ENCODE measurements at regions not wholly inside any gene's neighbourhood (a gene's known extent, or its start where the extent isn't known, plus 50 kb on each side); places are given as distances from the start of the nearest gene placed in this dataset.
"Not testable (repeated sequence)": the region's sequence is repeated elsewhere in the genome, so short reads cannot be mapped to it uniquely, and the experiment has no call there.

DNA sequence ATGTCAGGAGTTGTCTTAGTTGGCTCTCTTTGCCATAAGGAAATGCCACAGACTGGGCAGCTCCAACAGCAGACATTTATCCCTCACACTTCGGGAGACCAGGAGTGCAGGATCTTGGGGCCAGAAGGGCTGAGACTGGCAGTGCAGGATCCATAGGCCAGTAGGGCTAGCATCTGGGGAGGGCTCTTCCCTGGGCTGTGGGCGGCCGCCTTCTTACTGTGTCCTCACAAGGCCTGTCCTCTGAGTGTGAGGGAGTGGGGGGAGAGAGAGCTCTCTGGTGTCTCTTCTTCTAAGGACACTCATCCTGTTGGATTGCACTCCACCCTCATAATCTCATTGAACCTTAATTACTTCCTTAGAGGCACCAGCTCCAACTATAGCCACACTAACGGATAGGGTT is 87.5 kb upstream of the LRPAP1 start:
- TF ChIP-seq, protein P1, sequence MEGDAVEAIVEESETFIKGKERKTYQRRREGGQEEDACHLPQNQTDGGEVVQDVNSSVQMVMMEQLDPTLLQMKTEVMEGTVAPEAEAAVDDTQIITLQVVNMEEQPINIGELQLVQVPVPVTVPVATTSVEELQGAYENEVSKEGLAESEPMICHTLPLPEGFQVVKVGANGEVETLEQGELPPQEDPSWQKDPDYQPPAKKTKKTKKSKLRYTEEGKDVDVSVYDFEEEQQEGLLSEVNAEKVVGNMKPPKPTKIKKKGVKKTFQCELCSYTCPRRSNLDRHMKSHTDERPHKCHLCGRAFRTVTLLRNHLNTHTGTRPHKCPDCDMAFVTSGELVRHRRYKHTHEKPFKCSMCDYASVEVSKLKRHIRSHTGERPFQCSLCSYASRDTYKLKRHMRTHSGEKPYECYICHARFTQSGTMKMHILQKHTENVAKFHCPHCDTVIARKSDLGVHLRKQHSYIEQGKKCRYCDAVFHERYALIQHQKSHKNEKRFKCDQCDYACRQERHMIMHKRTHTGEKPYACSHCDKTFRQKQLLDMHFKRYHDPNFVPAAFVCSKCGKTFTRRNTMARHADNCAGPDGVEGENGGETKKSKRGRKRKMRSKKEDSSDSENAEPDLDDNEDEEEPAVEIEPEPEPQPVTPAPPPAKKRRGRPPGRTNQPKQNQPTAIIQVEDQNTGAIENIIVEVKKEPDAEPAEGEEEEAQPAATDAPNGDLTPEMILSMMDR (IDR thresholded peaks at IDR 0.05; ENCODE audit: low read depth, low read length) = not testable (repeated sequence)
- not testable (repeated sequence) for TF ChIP-seq POLR2A (IDR thresholded peaks at IDR 0.05; ENCODE audit: extremely low read depth, insufficient read length); MYC (IDR thresholded peaks at IDR 0.05; ENCODE audit: low read depth, low read length)
- TF ChIP-seq, protein P2, sequence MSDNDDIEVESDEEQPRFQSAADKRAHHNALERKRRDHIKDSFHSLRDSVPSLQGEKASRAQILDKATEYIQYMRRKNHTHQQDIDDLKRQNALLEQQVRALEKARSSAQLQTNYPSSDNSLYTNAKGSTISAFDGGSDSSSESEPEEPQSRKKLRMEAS (IDR thresholded peaks at IDR 0.05; ENCODE audit: low read depth, low read length) = not testable (repeated sequence)
